ENCODE measurements at regions not wholly inside any gene's neighbourhood (a gene's known extent, or its start where the extent isn't known, plus 50 kb on each side); places are given as distances from the start of the nearest gene placed in this dataset.

GRCh38 chr7:443279-443833, 76.3 kb downstream of the PDGFA start:
- H3K4me3 ChIP-seq (replicated peaks in 1 of 3), result no peak overlapping the region
- TF ChIP-seq, protein P1, sequence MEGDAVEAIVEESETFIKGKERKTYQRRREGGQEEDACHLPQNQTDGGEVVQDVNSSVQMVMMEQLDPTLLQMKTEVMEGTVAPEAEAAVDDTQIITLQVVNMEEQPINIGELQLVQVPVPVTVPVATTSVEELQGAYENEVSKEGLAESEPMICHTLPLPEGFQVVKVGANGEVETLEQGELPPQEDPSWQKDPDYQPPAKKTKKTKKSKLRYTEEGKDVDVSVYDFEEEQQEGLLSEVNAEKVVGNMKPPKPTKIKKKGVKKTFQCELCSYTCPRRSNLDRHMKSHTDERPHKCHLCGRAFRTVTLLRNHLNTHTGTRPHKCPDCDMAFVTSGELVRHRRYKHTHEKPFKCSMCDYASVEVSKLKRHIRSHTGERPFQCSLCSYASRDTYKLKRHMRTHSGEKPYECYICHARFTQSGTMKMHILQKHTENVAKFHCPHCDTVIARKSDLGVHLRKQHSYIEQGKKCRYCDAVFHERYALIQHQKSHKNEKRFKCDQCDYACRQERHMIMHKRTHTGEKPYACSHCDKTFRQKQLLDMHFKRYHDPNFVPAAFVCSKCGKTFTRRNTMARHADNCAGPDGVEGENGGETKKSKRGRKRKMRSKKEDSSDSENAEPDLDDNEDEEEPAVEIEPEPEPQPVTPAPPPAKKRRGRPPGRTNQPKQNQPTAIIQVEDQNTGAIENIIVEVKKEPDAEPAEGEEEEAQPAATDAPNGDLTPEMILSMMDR (IDR thresholded peaks at IDR 0.05), result no peak
- TF ChIP-seq POLR2A (IDR thresholded peaks at IDR 0.05), result no peak
- intact Hi-C loops (cut with DNase I), result no loop called here

DNA sequence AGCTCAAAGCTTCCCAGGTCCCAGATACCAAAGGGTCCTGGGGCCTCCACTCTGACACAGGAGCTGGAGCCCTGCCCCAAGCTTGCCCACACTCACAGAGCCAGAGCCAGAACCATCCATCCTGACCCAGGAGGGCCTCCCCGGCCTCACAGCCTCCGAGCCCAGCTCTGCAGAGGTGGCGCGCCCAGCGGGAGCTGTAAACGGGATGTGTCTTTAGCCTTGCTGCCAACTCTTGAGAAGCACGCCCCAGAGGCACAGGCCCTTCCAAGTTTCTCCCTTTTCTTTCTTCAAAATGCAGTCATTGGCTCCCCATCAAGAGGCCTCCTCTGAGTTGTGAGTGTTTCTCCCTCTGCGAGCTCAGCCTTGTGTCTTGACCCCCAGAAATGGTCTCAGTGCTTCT, 75.0 kb downstream of the PDGFA start:
- no peak for DNase-seq
- Histone ChIP-seq H3K27me3 (no peaks in the 10 kb centered on the region), H3K4me3 (replicated peaks in 1 of 3) (no peak overlapping the region), H3K9me3 (no peaks in the 10 kb centered on the region), H3K4me1 (no peaks in the 10 kb centered on the region), H3K27ac (no peak overlapping the region), H3K36me3 (no peaks in the 10 kb centered on the region)
- intact Hi-C loops (cut with DNase I), result no loop called here
- TF ChIP-seq, protein P1 (IDR thresholded peaks at IDR 0.05), result no peak
- TF ChIP-seq POLR2A (IDR thresholded peaks at IDR 0.05), result no peak
- 32 to 50% methylated on average over 2 to 8 of the region's 8 CpGs for WGBS, 2 donors

More at GRCh38 chr7:443279-443833, 76.3 kb downstream of the PDGFA start:
- Histone ChIP-seq H3K27ac (no peak overlapping the region), H3K36me3 (no peaks in the 10 kb centered on the region), H3K27me3 (no peaks in the 10 kb centered on the region), H3K9me3 (no peaks in the 10 kb centered on the region), H3K4me1 (no peaks in the 10 kb centered on the region)
- 92 to 94% methylated on average over 1 of the region's 1 CpG for WGBS, 2 donors
- DNase-seq, result no peak

DNA sequence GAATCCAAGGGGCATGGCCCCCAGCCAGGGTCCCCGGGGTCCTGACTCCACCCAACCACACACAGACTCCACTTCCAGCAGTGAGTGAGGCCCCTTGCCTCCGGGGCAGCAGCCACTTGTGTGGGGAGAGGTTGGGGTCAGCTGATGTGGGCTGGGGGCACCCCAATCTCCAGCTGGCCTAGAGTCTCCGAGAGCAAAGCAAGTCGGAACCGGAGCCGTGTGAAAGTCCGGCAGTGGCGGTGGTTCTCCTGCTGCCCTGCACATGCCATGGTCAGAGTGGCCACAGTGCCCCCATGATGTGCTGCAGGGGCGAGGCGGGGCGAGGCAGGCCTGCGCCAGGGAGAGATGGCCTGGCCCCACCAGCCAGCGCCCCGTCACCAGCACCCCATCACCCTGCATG, 74.6 kb downstream of the PDGFA start:
- Histone ChIP-seq H3K27me3 (no peaks in the 10 kb centered on the region), H3K4me3 (replicated peaks in 1 of 3) (no peak overlapping the region), H3K9me3 (no peaks in the 10 kb centered on the region), H3K36me3 (no peaks in the 10 kb centered on the region), H3K4me1 (no peaks in the 10 kb centered on the region), H3K27ac (no peak overlapping the region)
- intact Hi-C loops (cut with DNase I), result no loop called here
- whole genome bisulfite sequencing, 2 donors, result 87 to 88% methylated on average over 13 to 14 of the region's 14 CpGs
- no peak for DNase-seq
- no peak for TF ChIP-seq POLR2A (IDR thresholded peaks at IDR 0.05)
- TF ChIP-seq, protein P1 (IDR thresholded peaks at IDR 0.05), result no peak

- Histone ChIP-seq H3K4me1 (no peaks in the 10 kb centered on the region), H3K27ac (no peak overlapping the region), H3K27me3 (no peaks in the 10 kb centered on the region), H3K36me3 (no peaks in the 10 kb centered on the region), H3K9me3 (no peaks in the 10 kb centered on the region), H3K4me3 (replicated peaks in 1 of 3) (no peak overlapping the region)
- intact Hi-C loops (cut with DNase I), result no loop called here
- TF ChIP-seq POLR2A (IDR thresholded peaks at IDR 0.05), result no peak
- TF ChIP-seq, protein P1 (IDR thresholded peaks at IDR 0.05), result no peak
- no peak for DNase-seq
- WGBS, 2 donors, result 70 to 75% methylated on average over 14 of the region's 14 CpGs
Observed at GRCh38 chr7:445563-446288, 73.9 kb downstream of the PDGFA start.

- Histone ChIP-seq H3K4me1 (no peaks in the 10 kb centered on the region), H3K9me3 (no peaks in the 10 kb centered on the region), H3K27ac (no peak overlapping the region), H3K27me3 (no peaks in the 10 kb centered on the region), H3K36me3 (no peaks in the 10 kb centered on the region), H3K4me3 (replicated peaks in 1 of 3) (no peak overlapping the region)
- WGBS, 2 donors, result 69 to 87% methylated on average over 15 to 29 of the region's 29 CpGs
- intact Hi-C loops (cut with DNase I), result no loop called here
- TF ChIP-seq POLR2A (IDR thresholded peaks at IDR 0.05), result no peak
- TF ChIP-seq, protein P1 (IDR thresholded peaks at IDR 0.05), result no peak
- DNase-seq, result no peak
Observed at GRCh38 chr7:446289-446935, 73.2 kb downstream of the PDGFA start.

Data from thyroid gland (tissue), 4 donors.